Tibial nerve (tissue), 4 donors: ENCODE measurements at regions not wholly inside any gene's neighbourhood (a gene's known extent, or its start where the extent isn't known, plus 50 kb on each side); places are given as distances from the start of the nearest gene placed in this dataset.

Experiments
- CTCF ChIP-seq, 5 experiments: fragments of 200-600 bp in 3 of 5; fragments of 450-650 bp in 2 of 5; sonication (generic) in 3 of 5; IDR thresholded peaks; one replicate each; pipeline ENCODE4 v1.5.1; 2016 to 2019; ENCODE audit warnings: antibody characterized with exemption in 5 of 5, mild to moderate bottlenecking in 3 of 5, moderate library complexity in 2 of 5
- EP300 ChIP-seq, 2 donors: sonication (generic); formaldehyde crosslinking; IDR thresholded peaks; one replicate each; pipeline ENCODE4 v1.6.1; 2017; ENCODE audit warnings: antibody characterized with exemption in 2 of 2, mild to moderate bottlenecking in 1 of 2
- POLR2A ChIP-seq, 2 donors: fragments of 450-650 bp; IDR thresholded peaks; one replicate each; pipeline ENCODE4 v1.6.1; 2017; ENCODE audit warnings: antibody characterized with exemption in 2 of 2, mild to moderate bottlenecking in 2 of 2, moderate library complexity in 2 of 2

DNA sequence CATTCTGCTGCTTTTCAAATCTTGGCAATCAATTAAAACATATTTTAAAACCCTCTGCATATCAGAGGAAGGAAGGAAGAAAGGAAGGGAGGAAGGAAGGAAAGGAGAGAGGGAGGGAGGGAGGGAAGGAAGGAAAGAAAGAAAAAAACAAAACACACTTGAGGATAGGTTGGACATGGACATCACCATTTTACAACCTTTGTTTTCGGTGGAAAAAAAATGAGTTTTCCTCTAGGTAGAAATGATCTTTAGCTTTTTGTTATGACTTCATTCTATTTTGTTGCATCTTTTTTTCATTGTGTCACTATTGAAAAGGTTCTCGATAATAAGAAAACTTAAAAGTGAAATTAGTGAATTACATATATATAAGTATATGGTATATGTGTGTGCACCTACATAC, 522.9 kb downstream of the NOVA1 start:
- TF ChIP-seq POLR2A (IDR thresholded peaks at IDR 0.05): no peak
- no peak for TF ChIP-seq CTCF (IDR thresholded peaks at IDR 0.05)
- TF ChIP-seq EP300 (IDR thresholded peaks at IDR 0.05): no peak
